ENCODE measurements at regions not wholly inside any gene's neighbourhood (a gene's known extent, or its start where the extent isn't known, plus 50 kb on each side); places are given as distances from the start of the nearest gene placed in this dataset.

GRCh38 chr17:79666111-79666510 is 55.3 kb upstream of the RBFOX3 start:
- no peak for TF ChIP-seq GTF2I (CRISPR knock-in tag; conservative IDR thresholded peaks at IDR 0.05)
- TF ChIP-seq NFATC4 (CRISPR knock-in tag; IDR thresholded peaks at IDR 0.05) = no peak
- no peak for TF ChIP-seq NFE2L1 (CRISPR knock-in tag; IDR thresholded peaks at IDR 0.05)
- TF ChIP-seq ZNF219 (CRISPR knock-in tag; IDR thresholded peaks at IDR 0.05; ENCODE audit: borderline replicate concordance) = no peak
- TF ChIP-seq TEAD1 (CRISPR knock-in tag; IDR thresholded peaks at IDR 0.05) = no peak
- TF ChIP-seq, protein P1, sequence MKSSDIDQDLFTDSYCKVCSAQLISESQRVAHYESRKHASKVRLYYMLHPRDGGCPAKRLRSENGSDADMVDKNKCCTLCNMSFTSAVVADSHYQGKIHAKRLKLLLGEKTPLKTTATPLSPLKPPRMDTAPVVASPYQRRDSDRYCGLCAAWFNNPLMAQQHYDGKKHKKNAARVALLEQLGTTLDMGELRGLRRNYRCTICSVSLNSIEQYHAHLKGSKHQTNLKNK (CRISPR knock-in tag; IDR thresholded peaks at IDR 0.05) = no peak
- TF ChIP-seq, protein P2, sequence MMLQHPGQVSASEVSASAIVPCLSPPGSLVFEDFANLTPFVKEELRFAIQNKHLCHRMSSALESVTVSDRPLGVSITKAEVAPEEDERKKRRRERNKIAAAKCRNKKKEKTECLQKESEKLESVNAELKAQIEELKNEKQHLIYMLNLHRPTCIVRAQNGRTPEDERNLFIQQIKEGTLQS (CRISPR knock-in tag; conservative IDR thresholded peaks at IDR 0.05) = no peak
- no peak for TF ChIP-seq FOXK1 (CRISPR knock-in tag; IDR thresholded peaks at IDR 0.05)
- TF ChIP-seq TCF7 (CRISPR knock-in tag; IDR thresholded peaks at IDR 0.05; ENCODE audit: low read depth) = no peak
- no peak for TF ChIP-seq ZNF423 (CRISPR knock-in tag; IDR thresholded peaks at IDR 0.05)
- TF ChIP-seq AR (CRISPR knock-in tag; IDR thresholded peaks at IDR 0.05) = no peak
- TF ChIP-seq EMX1 (CRISPR knock-in tag; IDR thresholded peaks at IDR 0.05) = no peak
- no peak for TF ChIP-seq OVOL2 (CRISPR knock-in tag; IDR thresholded peaks at IDR 0.05; ENCODE audit: borderline replicate concordance)
- no peak for TF ChIP-seq PRRX2 (CRISPR knock-in tag; IDR thresholded peaks at IDR 0.05)
- TF ChIP-seq, protein P3, sequence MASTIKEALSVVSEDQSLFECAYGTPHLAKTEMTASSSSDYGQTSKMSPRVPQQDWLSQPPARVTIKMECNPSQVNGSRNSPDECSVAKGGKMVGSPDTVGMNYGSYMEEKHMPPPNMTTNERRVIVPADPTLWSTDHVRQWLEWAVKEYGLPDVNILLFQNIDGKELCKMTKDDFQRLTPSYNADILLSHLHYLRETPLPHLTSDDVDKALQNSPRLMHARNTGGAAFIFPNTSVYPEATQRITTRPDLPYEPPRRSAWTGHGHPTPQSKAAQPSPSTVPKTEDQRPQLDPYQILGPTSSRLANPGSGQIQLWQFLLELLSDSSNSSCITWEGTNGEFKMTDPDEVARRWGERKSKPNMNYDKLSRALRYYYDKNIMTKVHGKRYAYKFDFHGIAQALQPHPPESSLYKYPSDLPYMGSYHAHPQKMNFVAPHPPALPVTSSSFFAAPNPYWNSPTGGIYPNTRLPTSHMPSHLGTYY (CRISPR knock-in tag; IDR thresholded peaks at IDR 0.05) = no peak
- TF ChIP-seq, protein P4, sequence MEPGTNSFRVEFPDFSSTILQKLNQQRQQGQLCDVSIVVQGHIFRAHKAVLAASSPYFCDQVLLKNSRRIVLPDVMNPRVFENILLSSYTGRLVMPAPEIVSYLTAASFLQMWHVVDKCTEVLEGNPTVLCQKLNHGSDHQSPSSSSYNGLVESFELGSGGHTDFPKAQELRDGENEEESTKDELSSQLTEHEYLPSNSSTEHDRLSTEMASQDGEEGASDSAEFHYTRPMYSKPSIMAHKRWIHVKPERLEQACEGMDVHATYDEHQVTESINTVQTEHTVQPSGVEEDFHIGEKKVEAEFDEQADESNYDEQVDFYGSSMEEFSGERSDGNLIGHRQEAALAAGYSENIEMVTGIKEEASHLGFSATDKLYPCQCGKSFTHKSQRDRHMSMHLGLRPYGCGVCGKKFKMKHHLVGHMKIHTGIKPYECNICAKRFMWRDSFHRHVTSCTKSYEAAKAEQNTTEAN (CRISPR knock-in tag; IDR thresholded peaks at IDR 0.05) = no peak
- TF ChIP-seq JUN (CRISPR knock-in tag; IDR thresholded peaks at IDR 0.05) = no peak
- TF ChIP-seq HMGA2 (CRISPR knock-in tag; IDR thresholded peaks at IDR 0.05) = no peak
- TF ChIP-seq ZNF263 (CRISPR knock-in tag; IDR thresholded peaks at IDR 0.05; ENCODE audit: low read depth) = no peak
- TF ChIP-seq ATF2 (CRISPR knock-in tag; IDR thresholded peaks at IDR 0.05; ENCODE audit: borderline replicate concordance, low read depth) = no peak
- Mint-ChIP-seq H3K4me1 (peaks cover 43% of the 10 kb centered on the region), H3K4me3 (no peak overlapping the region), H3K36me3 (peaks cover 14% of the 10 kb centered on the region), H3K27ac (no peak overlapping the region), H3K27me3 (ENCODE audit: low read depth) (peaks cover 5% of the 10 kb centered on the region), H3K9me3 (peaks cover 18% of the 10 kb centered on the region)
- ChIA-PET CTCF (interaction anchor here (1.4 to 2.0 kb wide), 3 partner anchors 42 to 76 kb away, joined by 3 to 6 read pairs (median 4); no protein-coding TSS in a partner anchor), POLR2A (no interaction called here)
- no peak for ATAC-seq
- DNase-seq (ENCODE audit: low spot score) = no peak

Measured in WTC11 (cell line).